SK-N-SH treated with all-trans-retinoic acid at 6 μM for 48 hours (cell line): ENCODE measurements at regions not wholly inside any gene's neighbourhood (a gene's known extent, or its start where the extent isn't known, plus 50 kb on each side); places are given as distances from the start of the nearest gene placed in this dataset.

Experiments
- ATAC-seq: fragments of 200-7000 bp; cut with Tn5 transposase; 3 replicates; pipeline ENCODE4 v1.9.1; 2020; ENCODE audit warnings: mild to moderate bottlenecking, moderate library complexity
- ARNTL ChIP-seq: fragments of 450-650 bp; formaldehyde crosslinking; IDR thresholded peaks from 2 replicates; pipeline ENCODE4 v1.5.0; 2020; ENCODE audit warnings: low read depth, mild to moderate bottlenecking, moderate library complexity, borderline replicate concordance
- BACH2 ChIP-seq: fragments of 250-450 bp; sonication (Bioruptor Pico); IDR thresholded peaks from 2 replicates; pipeline ENCODE4 v1.9.0; 2021; ENCODE audit warnings: mild to moderate bottlenecking, borderline replicate concordance
- CREB5 ChIP-seq: fragments of 250-450 bp; sonication (Bioruptor Pico); IDR thresholded peaks from 2 replicates; pipeline ENCODE4 v1.5.1; 2020; ENCODE audit warnings: low read depth, mild to moderate bottlenecking, moderate library complexity
- CSDC2 ChIP-seq: fragments of 250-450 bp; sonication (Bioruptor Pico); IDR thresholded peaks from 2 replicates; pipeline ENCODE4 v1.5.0; 2020; ENCODE audit warnings: mild to moderate bottlenecking, moderate library complexity
- ESRRG ChIP-seq: fragments of 250-450 bp; sonication (Bioruptor Pico); IDR thresholded peaks from 2 replicates; pipeline ENCODE4 v1.6.1; 2021; ENCODE audit warnings: mild to moderate bottlenecking
- GLIS3 ChIP-seq: fragments of 250-450 bp; sonication (Bioruptor Pico); IDR thresholded peaks from 2 replicates; pipeline ENCODE4 v1.5.0; 2020; ENCODE audit warnings: mild to moderate bottlenecking, moderate library complexity
- ISL1 ChIP-seq: fragments of 250-450 bp; sonication (Bioruptor Pico); IDR thresholded peaks from 2 replicates; pipeline ENCODE4 v2.1.2; 2022; ENCODE audit warnings: mild to moderate bottlenecking, moderate library complexity
- OSR1 ChIP-seq: fragments of 250-450 bp; sonication (Bioruptor Pico); IDR thresholded peaks from 2 replicates; pipeline ENCODE4 v1.8.0; 2022; ENCODE audit warnings: moderate library complexity, mild to moderate bottlenecking, inconsistent platforms
- PPARA ChIP-seq: fragments of 250-450 bp; sonication (Bioruptor Pico); IDR thresholded peaks from 2 replicates; pipeline ENCODE4 v1.5.0; 2020; ENCODE audit warnings: mild to moderate bottlenecking, borderline replicate concordance
- RARB ChIP-seq: fragments of 250-450 bp; sonication (Bioruptor Pico); IDR thresholded peaks from 2 replicates; pipeline ENCODE4 v1.8.0; 2021; ENCODE audit warnings: mild to moderate bottlenecking, moderate library complexity
- SNAI2 ChIP-seq: fragments of 250-450 bp; sonication (Bioruptor Pico); IDR thresholded peaks from 2 replicates; pipeline ENCODE4 v1.5.0; 2020; ENCODE audit warnings: mild to moderate bottlenecking, moderate library complexity
- TCF4 ChIP-seq: fragments of 250-450 bp; sonication (Bioruptor Pico); IDR thresholded peaks from 2 replicates; pipeline ENCODE4 v1.8.0; 2021; ENCODE audit warnings: mild to moderate bottlenecking, moderate library complexity, borderline replicate concordance
- TOX ChIP-seq: fragments of 250-450 bp; sonication (Bioruptor Pico); IDR thresholded peaks from 2 replicates; pipeline ENCODE4 v1.8.0; 2021; ENCODE audit warnings: mild to moderate bottlenecking, moderate library complexity, borderline replicate concordance
- TSHZ2 ChIP-seq: fragments of 250-450 bp; sonication (Bioruptor Pico); IDR thresholded peaks from 2 replicates; pipeline ENCODE4 v1.5.0; 2020; ENCODE audit warnings: mild to moderate bottlenecking, moderate library complexity
- ZC3H10 ChIP-seq: fragments of 250-450 bp; sonication (Bioruptor Pico); IDR thresholded peaks from 2 replicates; pipeline ENCODE4 v1.5.1; 2021; ENCODE audit warnings: mild to moderate bottlenecking, moderate library complexity
- ZFP3 ChIP-seq: fragments of 250-450 bp; sonication (Bioruptor Pico); IDR thresholded peaks from 2 replicates; pipeline ENCODE4 v1.5.0; 2020; ENCODE audit warnings: mild to moderate bottlenecking, moderate library complexity
- ZFP30 ChIP-seq: fragments of 450-650 bp; formaldehyde crosslinking; IDR thresholded peaks from 2 replicates; pipeline ENCODE4 v1.5.0; 2022; ENCODE audit warnings: mild to moderate bottlenecking, moderate library complexity
- ZNF565 ChIP-seq: fragments of 450-650 bp; formaldehyde crosslinking; conservative IDR thresholded peaks from 2 replicates; pipeline ENCODE4 v1.5.0; 2020; ENCODE audit warnings: low read depth, mild to moderate bottlenecking, moderate library complexity
- ZNF70 ChIP-seq: fragments of 450-650 bp; formaldehyde crosslinking; IDR thresholded peaks from 2 replicates; pipeline ENCODE4 v1.5.0; 2020; ENCODE audit warnings: mild to moderate bottlenecking, moderate library complexity
- ZNF8 ChIP-seq: fragments of 450-650 bp; formaldehyde crosslinking; IDR thresholded peaks from 2 replicates; pipeline ENCODE4 v1.5.0; 2020; ENCODE audit warnings: mild to moderate bottlenecking, moderate library complexity
- TF ChIP-seq, protein P1 (sequence below): fragments of 250-450 bp; sonication (Bioruptor Pico); IDR thresholded peaks from 2 replicates; pipeline ENCODE4 v1.5.1; 2021; ENCODE audit warnings: mild to moderate bottlenecking, moderate library complexity
- TF ChIP-seq, protein P2 (sequence below): fragments of 250-450 bp; sonication (Bioruptor Pico); IDR thresholded peaks from 2 replicates; pipeline ENCODE4 v1.8.0; 2020; ENCODE audit warnings: mild to moderate bottlenecking, moderate library complexity, borderline replicate concordance
- TF ChIP-seq, protein P3 (sequence below): fragments of 250-450 bp; sonication (Bioruptor Pico); IDR thresholded peaks from 2 replicates; pipeline ENCODE4 v1.8.0; 2021; ENCODE audit warnings: low read depth, mild to moderate bottlenecking, moderate library complexity, borderline replicate concordance

DNA sequence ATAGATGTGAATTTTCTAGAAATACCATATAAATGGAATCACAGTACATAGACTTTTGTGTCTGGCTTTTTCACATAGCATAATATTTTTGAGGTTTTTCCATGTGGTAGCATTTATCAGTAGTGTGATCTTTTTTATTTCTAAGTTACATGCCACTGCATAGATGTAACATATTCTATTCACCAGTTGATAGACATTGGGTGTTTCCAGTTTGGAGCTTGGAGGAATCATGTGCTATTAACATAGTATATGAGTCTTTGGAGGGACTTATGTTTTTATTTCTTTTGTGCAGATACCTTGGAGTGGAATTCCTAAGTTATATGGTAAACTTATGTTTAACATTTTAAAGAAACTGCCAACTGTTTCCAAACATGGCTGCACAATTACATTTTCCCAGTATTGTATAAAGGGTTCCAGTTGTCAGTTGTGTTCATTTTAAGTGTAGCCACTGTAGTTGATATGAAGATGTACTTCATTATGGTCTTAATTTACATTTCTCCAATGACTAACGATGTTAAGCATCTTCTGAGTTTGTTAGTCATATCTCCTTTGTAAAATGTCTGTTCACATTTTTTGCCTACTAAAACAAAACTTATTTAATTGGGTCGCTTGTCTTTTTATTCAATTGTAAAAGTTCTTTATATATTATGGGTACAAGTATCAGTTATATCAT, 145.7 kb upstream of the TRPC6 start:
- ATAC-seq = no peak
- TF ChIP-seq ESRRG (CRISPR knock-in tag) (no peak), TSHZ2 (no peak), RARB (CRISPR knock-in tag) (no peak), TCF4 (no peak), BACH2 (CRISPR knock-in tag) (no peak), SNAI2 (CRISPR knock-in tag) (no peak), ISL1 (CRISPR knock-in tag) (no peak), GLIS3 (CRISPR knock-in tag) (no peak), ZFP3 (CRISPR knock-in tag) (no peak), ZNF70 (no peak), ZC3H10 (no peak), OSR1 (CRISPR knock-in tag) (no peak), ZNF8 (CRISPR knock-in tag) (no peak), ZNF565 (CRISPR knock-in tag) (no peak), ARNTL (CRISPR knock-in tag) (no peak), TOX (CRISPR knock-in tag) (no peak), CREB5 (CRISPR knock-in tag) (no peak)
- TF ChIP-seq, protein P1, sequence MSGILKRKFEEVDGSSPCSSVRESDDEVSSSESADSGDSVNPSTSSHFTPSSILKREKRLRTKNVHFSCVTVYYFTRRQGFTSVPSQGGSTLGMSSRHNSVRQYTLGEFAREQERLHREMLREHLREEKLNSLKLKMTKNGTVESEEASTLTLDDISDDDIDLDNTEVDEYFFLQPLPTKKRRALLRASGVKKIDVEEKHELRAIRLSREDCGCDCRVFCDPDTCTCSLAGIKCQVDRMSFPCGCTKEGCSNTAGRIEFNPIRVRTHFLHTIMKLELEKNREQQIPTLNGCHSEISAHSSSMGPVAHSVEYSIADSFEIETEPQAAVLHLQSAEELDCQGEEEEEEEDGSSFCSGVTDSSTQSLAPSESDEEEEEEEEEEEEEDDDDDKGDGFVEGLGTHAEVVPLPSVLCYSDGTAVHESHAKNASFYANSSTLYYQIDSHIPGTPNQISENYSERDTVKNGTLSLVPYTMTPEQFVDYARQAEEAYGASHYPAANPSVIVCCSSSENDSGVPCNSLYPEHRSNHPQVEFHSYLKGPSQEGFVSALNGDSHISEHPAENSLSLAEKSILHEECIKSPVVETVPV (CRISPR knock-in tag) = no peak
- TF ChIP-seq, protein P2, sequence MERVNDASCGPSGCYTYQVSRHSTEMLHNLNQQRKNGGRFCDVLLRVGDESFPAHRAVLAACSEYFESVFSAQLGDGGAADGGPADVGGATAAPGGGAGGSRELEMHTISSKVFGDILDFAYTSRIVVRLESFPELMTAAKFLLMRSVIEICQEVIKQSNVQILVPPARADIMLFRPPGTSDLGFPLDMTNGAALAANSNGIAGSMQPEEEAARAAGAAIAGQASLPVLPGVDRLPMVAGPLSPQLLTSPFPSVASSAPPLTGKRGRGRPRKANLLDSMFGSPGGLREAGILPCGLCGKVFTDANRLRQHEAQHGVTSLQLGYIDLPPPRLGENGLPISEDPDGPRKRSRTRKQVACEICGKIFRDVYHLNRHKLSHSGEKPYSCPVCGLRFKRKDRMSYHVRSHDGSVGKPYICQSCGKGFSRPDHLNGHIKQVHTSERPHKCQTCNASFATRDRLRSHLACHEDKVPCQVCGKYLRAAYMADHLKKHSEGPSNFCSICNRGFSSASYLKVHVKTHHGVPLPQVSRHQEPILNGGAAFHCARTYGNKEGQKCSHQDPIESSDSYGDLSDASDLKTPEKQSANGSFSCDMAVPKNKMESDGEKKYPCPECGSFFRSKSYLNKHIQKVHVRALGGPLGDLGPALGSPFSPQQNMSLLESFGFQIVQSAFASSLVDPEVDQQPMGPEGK = no peak

- ATAC-seq = no peak
- no peak for TF ChIP-seq OSR1 (CRISPR knock-in tag)
- no peak for TF ChIP-seq CREB5 (CRISPR knock-in tag)
- no peak for TF ChIP-seq BACH2 (CRISPR knock-in tag)
- TF ChIP-seq ARNTL (CRISPR knock-in tag) = no peak
- no peak for TF ChIP-seq PPARA (CRISPR knock-in tag)
- no peak for TF ChIP-seq RARB (CRISPR knock-in tag)
- TF ChIP-seq GLIS3 (CRISPR knock-in tag) = no peak
- TF ChIP-seq CSDC2 = no peak
- no peak for TF ChIP-seq ZNF565 (CRISPR knock-in tag)
- TF ChIP-seq, protein P2 = no peak
- TF ChIP-seq, protein P1 (CRISPR knock-in tag) = no peak
- TF ChIP-seq, protein P3, sequence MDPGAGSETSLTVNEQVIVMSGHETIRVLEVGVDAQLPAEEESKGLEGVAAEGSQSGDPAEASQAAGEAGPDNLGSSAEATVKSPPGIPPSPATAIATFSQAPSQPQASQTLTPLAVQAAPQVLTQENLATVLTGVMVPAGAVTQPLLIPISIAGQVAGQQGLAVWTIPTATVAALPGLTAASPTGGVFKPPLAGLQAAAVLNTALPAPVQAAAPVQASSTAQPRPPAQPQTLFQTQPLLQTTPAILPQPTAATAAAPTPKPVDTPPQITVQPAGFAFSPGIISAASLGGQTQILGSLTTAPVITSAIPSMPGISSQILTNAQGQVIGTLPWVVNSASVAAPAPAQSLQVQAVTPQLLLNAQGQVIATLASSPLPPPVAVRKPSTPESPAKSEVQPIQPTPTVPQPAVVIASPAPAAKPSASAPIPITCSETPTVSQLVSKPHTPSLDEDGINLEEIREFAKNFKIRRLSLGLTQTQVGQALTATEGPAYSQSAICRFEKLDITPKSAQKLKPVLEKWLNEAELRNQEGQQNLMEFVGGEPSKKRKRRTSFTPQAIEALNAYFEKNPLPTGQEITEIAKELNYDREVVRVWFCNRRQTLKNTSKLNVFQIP (CRISPR knock-in tag) = no peak
- no peak for TF ChIP-seq ZFP3 (CRISPR knock-in tag)
- no peak for TF ChIP-seq ISL1 (CRISPR knock-in tag)
- no peak for TF ChIP-seq ZNF8 (CRISPR knock-in tag)
- no peak for TF ChIP-seq TOX (CRISPR knock-in tag)
- TF ChIP-seq ZFP30 (CRISPR knock-in tag) = no peak
- no peak for TF ChIP-seq ZNF70
- no peak for TF ChIP-seq ZC3H10
- no peak for TF ChIP-seq SNAI2 (CRISPR knock-in tag)
- TF ChIP-seq, all 23 proteins: peak for 0
Observed at GRCh38 chr11:101727451-101727850, 143.6 kb upstream of the TRPC6 start.
